ENCODE measurements at regions not wholly inside any gene's neighbourhood (a gene's known extent, or its start where the extent isn't known, plus 50 kb on each side); places are given as distances from the start of the nearest gene placed in this dataset.
"Not testable (repeated sequence)": the region's sequence is repeated elsewhere in the genome, so short reads cannot be mapped to it uniquely, and the experiment has no call there.

DNA sequence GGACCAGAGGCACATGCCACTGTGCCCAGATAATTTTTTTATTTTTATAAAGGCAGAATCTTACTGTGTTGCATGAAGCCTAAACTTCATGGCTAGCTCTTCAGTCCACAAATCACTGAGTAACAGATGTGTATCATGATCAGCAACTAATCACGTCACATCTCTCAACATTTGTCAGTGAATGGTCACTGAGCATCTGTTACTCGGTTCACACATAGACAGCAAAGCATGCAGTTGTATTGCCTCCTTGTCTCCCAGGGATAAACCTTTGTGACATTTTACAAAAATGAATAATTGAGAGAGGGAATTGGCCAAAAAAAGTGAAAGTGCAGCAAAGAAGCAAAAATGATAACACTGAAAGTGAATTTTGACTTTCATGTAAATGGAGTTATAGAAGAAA is 85.9 kb upstream of the BTG1 start:
- H3K4me1 ChIP-seq (ENCODE audit: low read length); DNase-seq; H3K4me2 ChIP-seq (ENCODE audit: low read depth, low read length): not testable (repeated sequence)

GRCh38 chr12:92229381-92229780 is 83.7 kb upstream of the BTG1 start:
- DNase-seq, result no peak
- H3K4me1 ChIP-seq (ENCODE audit: low read length), result no peaks in the 10 kb centered on the region

More for the DNA sequence above, 85.9 kb upstream of the BTG1 start:
- not testable (repeated sequence) for H3F3A ChIP-seq (ENCODE audit: insufficient read depth, low read length); H3K9me3 ChIP-seq (replicated peaks; ENCODE audit: insufficient read depth, low read length); H3K4me3 ChIP-seq (ENCODE audit: low read length); H2AFZ ChIP-seq (ENCODE audit: low read length); H3K27me3 ChIP-seq (replicated peaks; ENCODE audit: insufficient read depth, low read length); H3K9me2 ChIP-seq (replicated peaks; ENCODE audit: insufficient read depth, low read length); H3K79me2 ChIP-seq (ENCODE audit: low read length); H4K20me1 ChIP-seq (ENCODE audit: insufficient read depth, low read length); H3K36me3 ChIP-seq (replicated peaks; ENCODE audit: insufficient read depth, low read length); H3K9ac ChIP-seq (ENCODE audit: low read length); H3K27ac ChIP-seq (ENCODE audit: low read length)

GRCh38 chr12:92226961-92227360 is 81.3 kb upstream of the BTG1 start:
- DNase-seq, result no peak
- no peaks in the 10 kb centered on the region for H3K9me2 ChIP-seq (replicated peaks; ENCODE audit: insufficient read depth, low read length)

More at GRCh38 chr12:92229381-92229780, 83.7 kb upstream of the BTG1 start:
- Histone ChIP-seq H3F3A (ENCODE audit: insufficient read depth, low read length) (no peaks in the 10 kb centered on the region), H3K9me2 (replicated peaks; ENCODE audit: insufficient read depth, low read length) (no peaks in the 10 kb centered on the region), H3K27me3 (replicated peaks; ENCODE audit: insufficient read depth, low read length) (no peaks in the 10 kb centered on the region), H3K9ac (ENCODE audit: low read length) (no peak overlapping the region), H3K27ac (ENCODE audit: low read length) (no peak overlapping the region), H3K4me3 (ENCODE audit: low read length) (no peak overlapping the region), H3K79me2 (ENCODE audit: low read length) (no peaks in the 10 kb centered on the region), H3K36me3 (replicated peaks; ENCODE audit: insufficient read depth, low read length) (no peaks in the 10 kb centered on the region), H3K4me2 (ENCODE audit: low read depth, low read length) (no peak overlapping the region), H3K9me3 (replicated peaks; ENCODE audit: insufficient read depth, low read length) (no peaks in the 10 kb centered on the region), H2AFZ (ENCODE audit: low read length) (no peak overlapping the region), H4K20me1 (ENCODE audit: insufficient read depth, low read length) (no peaks in the 10 kb centered on the region)
- TF ChIP-seq EZH2phosphoT487 (IDR thresholded peaks at IDR 0.05; ENCODE audit: low read length), result no peak
- TF ChIP-seq EZH2 (optimal IDR thresholded peaks at IDR 0.05; ENCODE audit: low read depth, low read length), result no peak
- TF ChIP-seq CTCF (IDR thresholded peaks at IDR 0.05; ENCODE audit: low read length), result no peak

More at GRCh38 chr12:92226961-92227360, 81.3 kb upstream of the BTG1 start:
- Histone ChIP-seq H3K27me3 (replicated peaks; ENCODE audit: insufficient read depth, low read length) (no peaks in the 10 kb centered on the region), H2AFZ (ENCODE audit: low read length) (no peak overlapping the region), H4K20me1 (ENCODE audit: insufficient read depth, low read length) (no peaks in the 10 kb centered on the region), H3K4me1 (ENCODE audit: low read length) (no peaks in the 10 kb centered on the region), H3K4me3 (ENCODE audit: low read length) (no peak overlapping the region), H3F3A (ENCODE audit: insufficient read depth, low read length) (no peaks in the 10 kb centered on the region), H3K4me2 (ENCODE audit: low read depth, low read length) (no peak overlapping the region), H3K27ac (ENCODE audit: low read length) (no peak overlapping the region), H3K9ac (ENCODE audit: low read length) (no peak overlapping the region), H3K36me3 (replicated peaks; ENCODE audit: insufficient read depth, low read length) (no peaks in the 10 kb centered on the region), H3K9me3 (replicated peaks; ENCODE audit: insufficient read depth, low read length) (no peaks in the 10 kb centered on the region), H3K79me2 (ENCODE audit: low read length) (no peaks in the 10 kb centered on the region)
- TF ChIP-seq EZH2 (optimal IDR thresholded peaks at IDR 0.05; ENCODE audit: low read depth, low read length), result no peak
- TF ChIP-seq EZH2phosphoT487 (IDR thresholded peaks at IDR 0.05; ENCODE audit: low read length), result no peak
- TF ChIP-seq CTCF (IDR thresholded peaks at IDR 0.05; ENCODE audit: low read length), result no peak
